Activated CD8-positive, alpha-beta memory T cell treated with anti-CD3 and anti-CD28 coated beads, Interleukin-2, amount 50 U/mL, for 4 hours (primary cell): ENCODE measurements at regions not wholly inside any gene's neighbourhood (a gene's known extent, or its start where the extent isn't known, plus 50 kb on each side); places are given as distances from the start of the nearest gene placed in this dataset.

ENCODE experiments used
- DNase-seq: peaks from one replicate; pipeline ENCODE4 v3.0.0-alpha.2; 2020

DNA sequence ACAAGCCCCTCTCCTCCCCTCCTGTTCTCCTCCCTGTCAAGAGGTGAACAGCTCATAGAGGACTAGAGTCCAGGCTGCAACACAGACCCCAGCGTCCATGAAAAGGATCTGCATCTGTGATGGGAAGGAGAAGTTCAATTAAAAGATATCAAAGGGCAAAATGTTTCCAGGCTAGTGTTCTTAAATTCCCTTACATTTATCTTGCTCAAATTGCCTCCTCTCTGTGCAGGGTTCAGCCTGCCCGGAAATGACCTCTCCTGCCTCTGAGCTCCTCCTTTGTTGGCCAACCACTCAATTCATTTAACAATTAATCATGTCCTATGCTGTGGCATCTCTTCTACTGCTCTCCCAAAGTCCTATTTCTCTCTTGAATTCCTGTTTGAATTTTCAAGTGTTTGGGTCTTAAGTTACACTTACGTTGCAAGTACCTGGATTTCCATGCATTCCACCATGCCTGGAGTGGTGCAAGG lies 105.3 kb downstream of the TSN start:
- no peak for DNase-seq

DNA sequence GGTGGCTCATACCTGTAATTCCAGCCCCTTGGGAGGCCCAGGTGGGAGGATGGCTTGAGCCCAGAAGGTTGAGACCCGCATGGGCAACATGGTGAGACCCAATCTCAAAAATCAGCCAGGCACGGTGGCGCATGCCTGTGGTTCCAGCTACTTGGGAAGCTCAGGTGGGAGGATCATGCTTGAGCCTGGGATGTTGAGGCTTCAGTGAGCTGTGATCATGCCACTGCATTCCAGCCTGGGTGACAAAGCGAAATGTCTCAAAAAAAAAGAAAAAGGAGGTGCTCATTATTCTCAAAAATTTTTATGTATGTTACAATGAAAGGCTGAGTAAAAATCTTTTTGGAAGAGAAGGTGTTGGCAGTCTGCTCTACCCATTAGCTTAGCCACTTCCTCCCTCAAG lies 106.8 kb downstream of the TSN start:
- DNase-seq: no peak

DNA sequence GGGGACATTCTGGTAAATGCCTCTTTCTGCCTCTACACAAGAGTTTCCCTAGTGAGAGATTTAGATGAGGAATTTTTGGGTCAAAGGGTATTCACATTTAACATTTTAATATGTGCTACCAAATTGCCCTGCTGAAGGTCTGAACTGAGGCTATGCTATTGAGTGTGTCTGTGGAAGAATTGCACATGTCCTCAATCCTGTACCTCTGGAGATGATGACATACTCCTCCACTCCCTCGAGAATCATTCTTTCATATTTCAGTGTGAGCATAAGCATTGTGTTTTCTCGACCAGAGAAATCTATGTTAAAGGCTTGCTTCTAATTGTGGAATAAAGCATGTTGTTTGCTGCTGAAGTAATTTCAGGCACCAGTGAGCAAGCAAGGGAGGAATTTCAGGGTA lies 110.5 kb downstream of the TSN start:
- DNase-seq: no peak

DNA sequence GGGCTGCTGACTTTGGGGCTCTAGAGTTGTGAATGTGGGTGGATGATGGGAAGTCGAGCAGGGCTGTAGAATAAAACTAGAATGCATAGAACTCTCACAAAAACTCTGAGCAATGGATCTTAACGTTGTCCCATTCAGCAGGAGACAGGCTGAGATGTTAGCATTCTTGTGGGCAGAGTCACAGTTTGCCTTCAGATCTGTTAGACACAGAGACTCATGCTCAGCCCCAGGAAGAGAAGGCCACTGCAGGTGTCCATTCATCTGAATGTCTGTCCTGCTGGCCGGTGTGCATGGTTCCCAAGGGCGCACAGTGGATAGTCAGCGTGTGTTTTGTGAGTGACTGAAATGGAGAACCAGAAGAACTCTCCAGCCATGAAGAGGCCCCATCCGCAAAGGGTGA lies 111.3 kb downstream of the TSN start:
- DNase-seq: no peak

DNA sequence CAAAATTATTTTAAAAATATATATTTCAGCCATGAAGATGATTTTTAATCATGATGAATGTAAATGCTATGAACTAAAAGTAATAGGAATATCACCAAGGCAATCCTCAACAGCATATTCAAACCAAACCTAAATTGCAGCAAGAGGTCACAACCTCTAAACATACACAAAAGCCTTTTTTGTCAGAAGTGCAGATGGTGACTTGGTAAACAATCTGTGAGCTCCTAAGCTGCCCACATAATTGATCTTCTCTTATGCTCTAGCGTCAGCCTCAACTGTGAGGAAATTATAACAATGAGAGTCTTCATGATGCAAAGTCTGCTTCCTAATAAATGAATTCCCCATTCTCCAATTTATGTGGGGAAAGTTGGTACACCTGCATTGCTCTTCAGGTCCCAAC lies 113.2 kb downstream of the TSN start:
- no peak for DNase-seq

DNA sequence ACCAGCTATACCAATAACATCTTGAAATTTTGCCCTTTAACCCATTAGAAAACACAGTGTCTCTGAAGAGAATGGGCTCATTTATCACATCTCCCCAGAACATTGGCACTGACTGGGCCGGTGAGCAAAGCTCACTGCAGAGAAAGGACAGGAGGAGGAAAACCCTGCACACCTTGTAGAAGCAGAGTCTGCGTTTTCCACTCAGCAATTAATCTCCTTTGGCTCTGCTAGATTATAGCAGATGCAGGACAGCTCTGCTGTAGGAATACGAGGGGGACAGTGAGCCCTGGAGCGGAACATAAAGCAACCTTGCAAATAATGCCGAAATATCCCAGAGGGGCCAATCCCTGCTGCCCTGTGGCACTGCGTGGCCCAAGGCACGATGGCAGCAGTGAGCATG lies 113.9 kb downstream of the TSN start:
- no peak for DNase-seq

DNA sequence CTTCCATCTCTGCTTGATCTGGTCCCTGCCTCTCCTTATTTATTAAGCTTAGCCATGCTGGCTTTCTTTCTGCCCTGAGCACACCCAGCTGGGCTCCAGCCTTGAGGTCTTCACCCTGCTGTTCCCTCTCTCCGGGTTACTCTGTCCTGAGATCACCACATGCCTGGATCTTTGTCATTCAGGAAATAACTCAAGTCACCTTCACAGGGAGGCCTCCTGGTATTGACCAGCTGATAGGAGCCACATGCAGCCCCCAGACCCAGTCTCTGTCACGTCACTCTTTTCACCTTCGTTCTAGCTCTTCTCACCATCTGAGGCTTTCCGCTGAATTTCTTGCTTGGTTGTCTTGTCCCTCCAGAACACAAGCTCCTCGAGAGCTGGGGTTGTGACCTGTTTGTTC lies 114.4 kb downstream of the TSN start:
- no peak for DNase-seq

DNA sequence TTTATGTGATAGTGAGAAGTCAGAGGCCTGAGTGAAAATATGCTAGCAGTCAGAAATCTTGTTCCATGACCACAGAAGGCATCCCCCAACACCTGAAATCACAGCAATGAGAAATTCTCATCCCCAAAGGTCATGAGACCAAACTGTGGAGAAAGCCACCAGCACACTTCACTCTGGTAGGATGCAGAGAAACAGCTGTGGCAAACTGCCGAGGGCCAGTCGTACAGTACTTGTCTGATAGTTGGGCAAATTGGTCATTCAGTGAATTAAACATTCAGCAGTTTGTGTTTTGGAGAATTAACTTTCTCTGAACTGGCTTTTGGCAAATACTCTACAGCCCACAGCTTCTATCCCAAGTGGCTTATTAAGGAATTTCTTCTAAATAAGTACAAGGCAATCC lies 117.2 kb downstream of the TSN start:
- no peak for DNase-seq

DNA sequence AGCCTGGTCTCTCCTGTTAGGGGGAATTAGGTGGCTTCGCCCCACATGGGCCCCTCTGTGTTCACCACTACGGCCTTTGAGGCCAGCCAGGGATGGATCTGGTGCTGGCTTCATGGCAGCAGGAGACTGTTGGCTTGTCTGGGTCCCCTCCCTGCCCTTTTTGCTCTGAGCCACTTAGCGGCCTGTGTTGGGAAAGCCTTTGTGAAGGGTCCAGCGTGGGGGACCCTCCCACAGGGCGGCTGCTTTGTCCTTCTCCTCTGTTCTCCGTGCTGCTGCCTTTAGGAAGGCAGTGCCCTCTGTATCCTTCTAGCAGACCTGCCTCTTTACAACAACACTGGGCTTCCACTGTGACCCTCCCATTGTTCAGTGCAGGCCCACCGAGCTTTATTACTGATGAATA lies 118.4 kb downstream of the TSN start:
- no peak for DNase-seq

DNA sequence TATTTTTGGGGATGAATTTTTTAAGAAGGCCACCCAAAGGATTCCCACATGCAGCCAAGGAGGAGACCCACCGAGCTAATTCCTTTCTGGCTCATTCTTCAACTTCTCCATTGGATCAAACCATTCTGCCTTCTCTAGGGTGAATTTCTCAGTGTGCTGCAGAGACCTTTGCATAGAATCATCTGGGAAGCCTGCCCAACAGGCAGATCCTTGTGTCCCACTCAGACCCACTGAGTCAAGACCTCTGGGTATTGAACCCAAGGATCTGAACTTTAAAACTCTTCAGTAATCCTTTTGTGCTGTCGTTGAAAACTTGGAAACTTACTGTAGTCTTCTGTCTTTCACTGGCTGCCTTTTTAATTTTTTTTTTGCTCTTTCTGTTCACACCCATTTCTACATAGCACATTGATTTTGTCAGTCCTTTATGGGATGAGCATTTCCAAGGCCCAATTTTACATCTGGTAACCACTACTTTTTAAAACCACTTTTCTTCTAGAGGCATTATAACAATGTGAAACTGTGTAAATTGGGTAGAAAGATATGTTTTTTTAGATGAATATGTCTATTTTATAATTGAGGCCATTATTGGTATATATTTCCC lies 120.2 kb downstream of the TSN start:
- no peak for DNase-seq

DNA sequence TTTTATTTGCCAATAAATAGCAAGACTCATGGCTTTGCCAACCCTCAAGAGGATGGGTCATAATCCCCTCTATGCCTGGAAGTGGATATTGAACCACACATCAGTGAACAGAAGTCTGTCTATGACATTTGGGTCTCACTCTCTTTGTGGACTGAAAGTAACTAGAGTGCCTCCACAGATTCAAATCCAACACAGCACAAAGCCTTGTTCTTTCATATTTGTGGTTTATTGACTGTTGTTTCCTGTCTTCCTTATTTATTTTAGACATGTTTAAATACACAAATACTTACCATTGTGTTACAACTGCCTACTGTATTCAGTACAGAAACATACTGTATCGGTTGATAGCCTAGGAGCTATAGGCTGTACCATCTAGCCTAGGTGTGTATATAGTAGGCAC lies 121.9 kb downstream of the TSN start:
- no peak for DNase-seq

DNA sequence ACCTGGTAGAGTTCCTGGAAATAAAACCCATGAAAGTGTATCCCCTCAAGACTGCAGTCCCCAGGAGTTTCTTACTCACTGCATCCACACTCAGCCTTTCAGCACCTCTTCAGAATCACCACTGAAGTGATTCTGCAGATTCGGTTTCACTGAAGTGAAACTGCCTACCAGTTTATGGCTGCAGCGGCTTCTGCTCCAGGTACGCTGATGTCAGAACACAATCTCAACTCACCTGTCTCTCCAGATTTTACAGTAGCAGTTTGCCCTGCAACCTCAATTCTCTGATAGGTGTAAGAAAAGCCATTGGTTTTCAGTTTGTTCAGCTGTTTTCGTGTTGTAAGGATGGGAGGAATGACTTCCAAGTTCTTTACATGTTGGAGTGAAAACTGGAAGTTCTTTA lies 124.8 kb downstream of the TSN start:
- no peak for DNase-seq

DNA sequence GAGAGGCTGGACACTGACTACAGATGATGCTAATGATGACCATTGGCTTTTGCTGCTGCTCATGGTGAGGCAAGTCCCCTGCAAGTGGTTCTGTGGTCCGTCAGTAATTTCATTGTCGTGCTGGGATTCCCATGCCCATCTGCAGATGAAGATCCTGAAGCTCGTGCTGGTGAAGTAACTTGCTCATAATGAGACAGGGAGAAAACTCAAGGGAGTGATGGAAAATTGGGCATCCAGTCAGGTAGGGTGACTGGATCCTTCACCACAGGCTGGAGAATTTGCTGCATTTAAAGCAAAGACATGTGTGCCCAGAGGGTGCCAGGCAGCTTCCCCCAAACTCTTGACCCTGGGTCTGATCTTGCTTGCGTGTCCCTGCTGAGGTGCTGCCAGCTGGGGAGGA lies 125.6 kb downstream of the TSN start:
- DNase-seq: no peak

DNA sequence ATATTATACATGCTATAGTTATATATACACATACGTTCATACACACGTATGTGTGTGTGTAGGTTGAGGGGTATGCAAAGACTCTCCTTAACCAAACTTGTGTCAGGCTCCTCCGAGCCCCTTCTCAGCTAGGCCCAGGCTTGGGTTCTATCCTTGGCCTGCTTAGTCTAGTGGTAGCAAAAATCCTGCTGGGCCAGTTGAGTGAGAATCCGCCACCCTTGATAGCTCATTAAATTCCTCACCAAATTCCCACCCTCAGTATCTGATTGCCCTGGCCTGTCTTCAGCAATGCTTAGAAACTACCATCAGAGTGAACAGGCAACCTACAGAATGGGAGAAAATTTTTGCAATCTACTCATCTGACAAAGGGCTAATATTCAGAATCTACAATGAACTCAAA lies 126.5 kb downstream of the TSN start:
- no peak for DNase-seq

DNA sequence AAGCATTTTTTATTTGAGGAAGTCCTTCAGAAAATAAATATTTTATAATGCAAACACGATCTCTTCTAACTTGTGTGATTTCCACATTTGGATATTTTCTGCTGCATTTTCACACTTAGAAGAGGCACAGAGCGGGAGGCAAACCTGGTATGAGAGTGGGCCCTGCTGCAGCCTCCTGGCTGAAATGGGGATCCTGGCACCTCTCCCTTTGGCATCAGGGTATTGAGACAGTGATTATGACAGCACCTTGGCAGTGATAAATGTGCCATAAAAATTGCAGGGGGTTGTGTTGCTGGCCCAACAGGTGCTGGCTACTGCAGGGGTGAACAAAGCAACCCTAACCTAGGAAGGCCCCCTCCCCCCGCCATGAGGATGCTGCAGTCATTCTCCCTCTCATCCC lies 128.6 kb downstream of the TSN start:
- DNase-seq: no peak

DNA sequence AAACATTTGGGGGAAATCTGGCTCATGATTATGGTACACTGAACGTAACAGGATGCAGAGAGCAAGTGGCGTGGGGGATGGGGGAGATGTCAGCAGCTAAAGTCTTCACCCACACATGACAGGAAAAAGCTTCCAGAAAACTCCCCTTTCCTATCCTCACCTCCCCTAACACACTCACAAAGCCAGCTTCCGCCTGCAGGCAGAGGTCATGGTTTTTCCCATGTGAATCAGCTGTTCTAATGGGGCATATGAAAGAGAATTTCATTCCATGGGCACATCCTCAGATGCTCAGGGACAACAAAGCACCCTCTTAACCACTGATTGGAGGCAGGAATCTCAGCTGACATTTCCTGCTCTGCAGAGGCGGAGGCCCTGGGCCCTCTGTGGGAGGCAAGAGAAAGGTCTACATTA lies 129.1 kb downstream of the TSN start:
- no peak for DNase-seq

DNA sequence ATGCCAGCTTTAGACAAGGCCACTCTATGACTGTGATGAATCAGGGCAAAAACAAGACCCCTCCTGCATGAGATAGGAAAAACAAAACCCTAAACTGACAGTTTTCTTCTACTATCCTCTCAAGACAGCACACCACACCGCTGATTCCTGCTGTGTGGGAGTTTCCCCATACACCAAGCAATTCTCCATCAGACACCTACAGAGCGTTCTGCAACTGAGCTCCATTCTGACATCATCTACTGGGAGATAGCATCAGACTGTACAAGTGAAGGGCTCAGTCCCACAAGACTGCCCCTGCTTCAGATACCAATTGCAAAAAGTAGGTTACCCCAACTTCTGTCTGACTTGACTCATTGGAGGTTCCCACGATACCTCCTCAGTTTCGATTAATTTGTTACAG lies 130.6 kb downstream of the TSN start:
- DNase-seq: no peak

DNA sequence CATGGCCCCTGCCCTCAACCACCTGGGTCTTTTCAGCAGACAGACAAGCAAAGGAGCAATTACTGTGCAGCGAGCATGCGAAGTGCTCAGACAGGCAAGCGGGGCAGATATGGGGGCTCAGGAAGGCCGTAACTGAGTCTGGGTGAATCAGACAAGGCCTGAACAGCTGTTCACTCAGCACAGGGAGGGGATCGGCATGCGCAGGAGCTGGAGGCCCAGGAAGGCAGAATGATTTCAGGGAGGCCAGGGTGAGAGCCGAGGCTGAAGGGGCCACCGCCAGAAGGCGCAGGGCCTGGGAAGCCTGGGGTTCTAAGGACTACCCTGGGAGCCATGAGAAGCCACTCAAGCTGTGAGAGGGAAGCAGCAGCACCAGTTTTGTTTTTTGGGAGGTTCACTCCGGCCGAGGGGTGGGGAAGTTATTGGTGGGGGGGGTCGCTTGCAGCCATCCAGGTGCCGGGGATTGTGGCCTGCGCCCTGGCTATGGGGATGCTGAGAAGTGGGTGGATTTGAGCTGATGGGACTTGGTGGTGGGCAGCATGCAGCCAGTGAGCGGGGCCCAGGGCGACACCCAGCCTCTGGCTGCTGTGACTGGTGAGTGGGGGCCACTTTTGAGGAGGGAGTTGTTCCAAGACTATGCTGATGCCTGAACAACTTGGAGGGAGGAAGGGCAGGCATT lies 132.2 kb downstream of the TSN start:
- no peak for DNase-seq

DNA sequence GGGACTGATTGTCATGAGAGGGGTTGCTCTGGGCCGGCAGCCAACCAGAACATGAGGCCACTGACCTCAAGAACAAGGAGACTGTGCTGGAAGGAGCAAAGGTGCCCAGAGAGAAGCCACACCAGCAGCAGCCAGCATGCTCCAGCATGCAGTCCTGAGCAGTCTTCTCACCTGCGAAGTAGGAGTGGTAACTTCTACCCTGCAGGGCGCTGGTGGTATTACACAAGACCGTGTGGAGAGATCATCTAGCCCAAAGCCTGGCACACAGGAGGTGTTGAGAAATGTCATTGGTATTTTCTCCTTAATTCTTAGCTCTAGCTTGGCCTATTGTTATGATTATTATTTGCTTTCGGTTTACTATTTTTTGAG lies 132.7 kb downstream of the TSN start:
- DNase-seq: no peak

DNA sequence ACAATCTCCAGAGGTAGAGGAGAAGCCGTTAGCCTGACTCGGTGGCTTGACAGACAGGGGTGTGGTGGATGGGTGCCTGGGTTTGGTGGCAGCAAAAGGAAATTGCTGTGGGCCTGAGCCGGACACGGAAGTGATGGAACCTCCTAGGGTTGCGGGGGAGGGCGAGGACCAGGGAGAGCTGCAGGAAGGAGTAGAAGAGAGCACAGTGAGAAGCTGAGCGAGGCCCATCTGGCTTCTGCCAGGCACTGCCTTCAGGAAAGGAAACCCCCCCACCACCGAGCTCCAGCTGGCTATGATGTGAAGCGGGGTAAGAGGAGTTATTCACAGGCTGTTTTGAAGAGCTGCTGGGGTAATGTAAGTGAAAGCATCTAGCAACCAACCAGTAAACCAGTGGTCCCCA lies 134.6 kb downstream of the TSN start:
- no peak for DNase-seq

DNA sequence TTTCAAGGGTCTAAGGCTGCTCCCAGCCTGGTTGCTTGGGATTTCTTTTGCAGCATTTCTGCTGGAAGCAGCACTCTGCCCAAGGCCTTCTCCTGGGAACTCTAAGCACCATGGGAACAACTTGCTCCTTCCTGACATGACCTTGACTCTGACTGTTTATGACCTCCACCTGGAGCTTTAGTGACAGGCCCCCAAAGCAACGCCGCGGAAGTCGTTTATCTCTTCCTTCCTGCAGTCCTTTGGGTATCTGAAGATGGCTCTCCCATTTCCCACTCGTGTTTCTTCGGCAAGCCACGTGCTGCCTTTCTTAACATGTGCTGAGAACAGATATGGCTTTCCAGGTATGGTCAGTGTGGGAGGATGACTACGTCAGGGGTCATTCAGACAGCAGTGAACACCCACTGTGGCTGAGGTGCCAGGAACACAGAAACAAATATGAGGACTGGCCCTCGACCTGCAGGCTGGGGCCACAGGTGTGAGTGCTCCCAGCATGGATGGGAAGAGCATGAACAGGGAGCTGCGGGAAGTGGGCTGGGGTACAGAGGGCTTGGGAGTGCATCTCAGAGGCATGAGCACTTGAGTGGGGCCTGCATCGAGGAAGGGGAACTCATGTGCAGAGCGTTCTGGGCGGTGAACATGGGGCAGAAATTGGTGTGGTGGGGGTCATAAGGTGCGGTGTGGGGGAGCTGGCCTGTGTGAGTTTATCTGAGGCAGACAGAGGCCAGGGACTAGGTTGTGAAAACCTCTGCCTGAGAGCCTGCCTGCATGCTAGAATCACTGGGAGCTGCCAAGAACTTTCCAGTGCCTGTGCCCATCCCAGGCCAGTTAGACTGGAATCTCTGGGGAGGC lies 140.5 kb downstream of the TSN start:
- no peak for DNase-seq

DNA sequence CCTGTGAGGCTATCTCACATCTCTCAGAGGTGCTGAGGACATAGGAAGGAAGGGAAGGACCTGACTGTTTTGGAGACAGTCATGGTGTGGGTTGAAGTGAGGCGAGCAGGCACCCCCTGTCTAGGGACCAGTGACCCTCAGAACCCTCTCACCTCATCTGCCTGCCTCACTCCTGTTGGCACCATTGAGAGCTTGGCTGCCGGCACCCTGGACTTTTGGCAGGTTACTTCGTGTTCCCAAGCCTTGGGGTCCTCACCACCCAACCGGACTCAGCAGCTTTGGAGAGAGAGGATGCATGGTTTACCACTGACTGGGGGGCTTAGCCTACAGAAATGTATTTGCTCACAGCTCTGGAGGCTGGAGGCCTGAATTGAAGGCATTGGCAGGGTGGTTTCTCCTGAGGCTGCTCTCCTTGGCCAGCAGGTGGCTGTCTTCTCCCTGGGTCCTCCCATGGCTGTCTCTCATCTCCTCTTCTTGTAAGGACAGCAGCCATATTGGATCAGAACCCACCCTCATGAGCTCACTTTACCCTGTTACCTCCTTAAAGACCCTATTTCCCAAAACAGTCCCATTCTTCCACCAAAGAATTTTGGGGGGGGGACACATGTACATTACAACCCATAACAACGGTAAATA lies 142.0 kb downstream of the TSN start:
- DNase-seq: no peak

DNA sequence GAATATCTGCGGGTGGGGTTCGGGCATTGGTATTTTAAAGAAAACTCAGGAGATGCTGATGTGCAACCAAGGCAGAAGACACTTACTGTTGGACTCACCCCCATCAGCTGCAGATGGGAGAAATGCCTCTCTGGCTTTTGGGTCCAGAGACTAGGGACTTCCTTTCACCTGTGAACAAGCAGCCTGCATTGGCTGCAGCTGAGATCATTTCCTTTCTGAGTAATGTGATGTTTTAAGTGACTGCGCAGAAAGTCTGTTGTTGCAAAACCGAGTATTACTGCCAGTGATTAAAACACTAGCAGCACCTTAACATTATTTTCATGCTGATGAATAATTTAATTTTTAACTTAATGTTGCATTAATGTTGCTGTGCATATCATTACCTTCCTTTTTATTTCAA lies 143.0 kb downstream of the TSN start:
- no peak for DNase-seq

DNA sequence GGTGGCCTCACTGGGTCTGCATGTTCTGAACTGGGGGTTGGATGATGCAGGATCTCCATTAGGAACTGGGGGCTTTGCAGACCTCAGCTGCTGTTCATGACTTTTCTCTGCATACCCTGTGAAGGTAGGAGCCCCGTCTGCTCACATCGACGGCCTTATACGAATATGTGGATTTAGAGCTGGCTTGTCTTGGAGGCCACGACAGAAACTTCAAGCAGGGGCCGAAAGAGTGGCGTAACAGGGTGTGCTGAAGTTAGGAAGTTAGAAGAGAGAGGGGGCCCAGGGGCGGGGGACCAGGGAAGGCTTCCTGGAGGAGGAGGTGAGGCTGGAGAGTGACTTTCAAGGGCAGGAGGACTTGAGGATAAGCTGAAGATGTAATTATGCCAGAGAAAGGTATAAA lies 144.9 kb downstream of the TSN start:
- no peak for DNase-seq
